ENCODE measurements at regions not wholly inside any gene's neighbourhood (a gene's known extent, or its start where the extent isn't known, plus 50 kb on each side); places are given as distances from the start of the nearest gene placed in this dataset.

DNA sequence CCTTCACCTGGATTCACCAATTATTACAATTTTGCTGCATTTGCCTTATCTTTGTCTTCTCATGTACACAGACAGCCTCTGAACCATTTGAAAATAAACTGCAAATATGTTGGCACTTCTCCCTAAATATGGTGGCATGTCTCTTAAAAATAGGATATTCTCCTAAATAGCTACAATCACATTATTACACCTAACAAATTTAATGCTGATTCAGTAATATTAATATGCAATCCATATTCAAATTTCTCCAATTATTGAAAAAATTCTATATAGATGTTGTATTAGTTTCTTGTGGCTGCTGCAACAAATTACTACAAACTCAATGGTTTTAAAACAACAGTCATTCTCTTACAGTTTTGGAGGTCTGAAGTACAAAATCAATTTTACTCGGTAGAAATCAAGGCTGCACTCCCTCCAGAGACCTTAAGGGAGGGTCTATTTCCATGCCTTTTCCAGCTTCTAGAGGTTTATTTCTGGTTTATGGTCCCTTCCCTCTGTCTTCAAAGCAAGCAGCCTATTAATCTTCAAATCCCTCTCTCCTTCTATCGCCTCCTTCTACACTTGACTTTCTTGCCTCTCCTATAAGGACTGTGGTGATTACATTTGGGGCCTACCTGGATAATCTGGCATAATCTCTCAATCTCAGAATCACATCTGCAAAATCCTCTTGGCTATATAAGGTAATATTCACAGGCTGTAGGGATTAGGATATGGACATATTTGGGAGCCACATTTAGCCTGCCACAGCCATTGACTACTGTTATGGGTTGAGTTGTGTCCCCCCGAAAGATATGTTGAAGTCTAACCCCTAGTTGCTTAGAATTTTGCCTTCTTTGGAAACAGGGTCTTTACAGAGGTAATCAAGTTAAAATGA is 52.5 kb upstream of the BOLA1 start:
- Histone ChIP-seq H3K9me3 (replicated peaks; ENCODE audit: insufficient read depth, low read length) (no peaks in the 10 kb centered on the region), H4K20me1 (ENCODE audit: insufficient read depth, low read length) (no peaks in the 10 kb centered on the region), H3K27ac (ENCODE audit: low read length) (no peak overlapping the region), H3K4me1 (ENCODE audit: low read length) (peaks cover 27% of the 10 kb centered on the region), H3K9ac (ENCODE audit: low read length) (no peak overlapping the region), H3F3A (ENCODE audit: insufficient read depth, low read length) (peaks cover 22% of the 10 kb centered on the region), H3K4me2 (ENCODE audit: low read depth, low read length) (no peak overlapping the region), H3K79me2 (ENCODE audit: low read length) (peaks cover 64% of the 10 kb centered on the region), H3K4me3 (ENCODE audit: low read length) (no peak overlapping the region), H3K9me2 (replicated peaks; ENCODE audit: insufficient read depth, low read length) (no peaks in the 10 kb centered on the region), H3K27me3 (replicated peaks; ENCODE audit: insufficient read depth, low read length) (no peaks in the 10 kb centered on the region), H2AFZ (ENCODE audit: low read length) (no peak overlapping the region), H3K36me3 (replicated peaks; ENCODE audit: insufficient read depth, low read length) (no peaks in the 10 kb centered on the region)
- TF ChIP-seq EZH2phosphoT487 (IDR thresholded peaks at IDR 0.05; ENCODE audit: low read length) = no peak
- no peak for TF ChIP-seq EZH2 (optimal IDR thresholded peaks at IDR 0.05; ENCODE audit: low read depth, low read length)
- TF ChIP-seq, protein P1, sequence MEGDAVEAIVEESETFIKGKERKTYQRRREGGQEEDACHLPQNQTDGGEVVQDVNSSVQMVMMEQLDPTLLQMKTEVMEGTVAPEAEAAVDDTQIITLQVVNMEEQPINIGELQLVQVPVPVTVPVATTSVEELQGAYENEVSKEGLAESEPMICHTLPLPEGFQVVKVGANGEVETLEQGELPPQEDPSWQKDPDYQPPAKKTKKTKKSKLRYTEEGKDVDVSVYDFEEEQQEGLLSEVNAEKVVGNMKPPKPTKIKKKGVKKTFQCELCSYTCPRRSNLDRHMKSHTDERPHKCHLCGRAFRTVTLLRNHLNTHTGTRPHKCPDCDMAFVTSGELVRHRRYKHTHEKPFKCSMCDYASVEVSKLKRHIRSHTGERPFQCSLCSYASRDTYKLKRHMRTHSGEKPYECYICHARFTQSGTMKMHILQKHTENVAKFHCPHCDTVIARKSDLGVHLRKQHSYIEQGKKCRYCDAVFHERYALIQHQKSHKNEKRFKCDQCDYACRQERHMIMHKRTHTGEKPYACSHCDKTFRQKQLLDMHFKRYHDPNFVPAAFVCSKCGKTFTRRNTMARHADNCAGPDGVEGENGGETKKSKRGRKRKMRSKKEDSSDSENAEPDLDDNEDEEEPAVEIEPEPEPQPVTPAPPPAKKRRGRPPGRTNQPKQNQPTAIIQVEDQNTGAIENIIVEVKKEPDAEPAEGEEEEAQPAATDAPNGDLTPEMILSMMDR (IDR thresholded peaks at IDR 0.05; ENCODE audit: low read length) = no peak
- DNase-seq = peak; percentile 5

DNA sequence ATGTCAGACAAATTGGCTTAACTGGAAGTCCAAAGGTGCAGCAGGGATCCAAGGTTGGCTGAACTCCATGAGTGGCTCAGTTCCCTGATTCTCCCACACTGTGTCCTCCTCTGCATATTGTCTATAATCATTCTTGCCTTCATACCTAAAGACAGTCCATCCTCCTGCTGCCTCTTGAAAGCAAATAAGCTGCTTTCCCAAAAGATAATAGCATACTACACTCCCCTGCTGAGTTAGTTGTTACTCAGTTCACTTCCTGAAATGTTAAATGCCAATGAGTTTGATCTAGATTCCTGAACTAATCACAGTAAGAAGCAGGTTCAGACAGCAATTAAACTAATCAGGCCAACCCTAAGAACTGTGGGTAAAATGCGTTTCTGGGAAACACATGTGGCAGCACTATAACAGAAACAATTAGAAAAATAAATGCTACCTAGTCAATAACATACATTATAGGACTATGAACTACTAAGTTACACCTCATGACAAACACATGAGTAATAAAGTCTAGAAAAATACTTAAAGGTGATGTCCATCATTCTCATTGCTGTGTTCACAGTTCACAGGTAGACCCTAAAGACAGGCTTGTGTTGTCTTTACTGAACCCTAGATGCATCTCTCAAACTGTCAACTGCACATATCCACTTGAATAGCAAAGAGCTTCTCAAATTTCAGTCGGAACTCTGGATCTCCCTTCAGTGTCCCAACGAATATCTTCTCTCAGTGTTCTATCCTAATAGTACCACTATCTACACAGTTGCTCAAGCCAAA is 50.8 kb upstream of the BOLA1 start:
- Histone ChIP-seq H3K36me3 (replicated peaks; ENCODE audit: insufficient read depth, low read length) (no peaks in the 10 kb centered on the region), H4K20me1 (ENCODE audit: insufficient read depth, low read length) (no peaks in the 10 kb centered on the region), H3K4me2 (ENCODE audit: low read depth, low read length) (peak overlapping the region; percentile 82), H3K9me3 (replicated peaks; ENCODE audit: insufficient read depth, low read length) (no peaks in the 10 kb centered on the region), H3K27me3 (replicated peaks; ENCODE audit: insufficient read depth, low read length) (no peaks in the 10 kb centered on the region), H3K9me2 (replicated peaks; ENCODE audit: insufficient read depth, low read length) (no peaks in the 10 kb centered on the region), H3K4me1 (ENCODE audit: low read length) (peaks cover 27% of the 10 kb centered on the region), H2AFZ (ENCODE audit: low read length) (no peak overlapping the region), H3K79me2 (ENCODE audit: low read length) (peaks cover 61% of the 10 kb centered on the region), H3F3A (ENCODE audit: insufficient read depth, low read length) (peaks cover 20% of the 10 kb centered on the region), H3K4me3 (ENCODE audit: low read length) (0 out of 2 replicates have a peak overlapping the region, but pooled peaks have one; percentile 69), H3K27ac (ENCODE audit: low read length) (peak overlapping the region; percentile 3; the same call in 1 of the 2 replicates), H3K9ac (ENCODE audit: low read length) (no peak overlapping the region)
- peak; percentile 6 for DNase-seq
- TF ChIP-seq EZH2 (optimal IDR thresholded peaks at IDR 0.05; ENCODE audit: low read depth, low read length) = no peak
- TF ChIP-seq EZH2phosphoT487 (IDR thresholded peaks at IDR 0.05; ENCODE audit: low read length) = no peak
- TF ChIP-seq, protein P1 (IDR thresholded peaks at IDR 0.05; ENCODE audit: low read length) = no peak

DNA sequence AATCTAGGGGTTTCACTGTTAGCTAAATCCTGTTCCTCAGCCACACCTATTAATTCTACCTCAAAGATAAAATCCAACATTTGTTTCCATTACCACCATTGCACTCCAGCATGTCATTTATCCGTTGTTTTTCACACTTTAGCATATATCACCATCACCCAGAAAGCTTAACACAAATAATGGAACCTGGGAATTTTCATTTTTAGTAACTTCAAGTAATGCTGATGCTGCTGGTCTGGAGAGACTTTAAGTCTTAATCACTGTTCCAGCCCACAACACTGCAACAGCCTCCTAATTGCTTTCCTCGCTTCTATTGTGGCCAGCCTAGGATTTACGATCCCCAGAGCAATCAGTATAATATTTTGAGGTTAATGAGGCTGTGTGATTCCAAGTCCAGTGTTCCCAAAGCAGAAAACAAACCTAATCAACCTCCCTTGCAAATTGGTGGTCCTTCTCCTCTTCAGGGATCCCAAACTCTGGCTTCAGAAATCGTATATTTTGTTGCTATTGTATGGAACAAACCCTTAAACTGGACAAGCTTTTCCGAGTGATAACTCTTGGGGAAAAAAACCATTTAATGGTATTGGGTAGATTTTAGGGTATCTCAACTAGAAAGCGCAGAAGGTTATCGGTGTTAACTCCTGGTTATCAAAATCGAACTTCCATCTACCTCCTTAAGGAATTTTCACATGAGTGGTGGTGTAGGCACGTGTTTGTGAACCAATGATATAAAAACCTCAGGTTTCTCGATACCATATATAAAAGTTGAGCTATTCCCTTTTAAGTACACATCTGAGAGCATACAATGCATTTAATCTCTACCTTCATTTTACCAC is 50.0 kb upstream of the BOLA1 start:
- Histone ChIP-seq H3F3A (ENCODE audit: insufficient read depth, low read length) (peaks cover 12% of the 10 kb centered on the region; the same call in 1 of the 2 replicates), H3K4me3 (ENCODE audit: low read length) (peak overlapping the region; percentile 69), H3K4me2 (ENCODE audit: low read depth, low read length) (peak overlapping the region; percentile 82), H3K36me3 (replicated peaks; ENCODE audit: insufficient read depth, low read length) (no peaks in the 10 kb centered on the region), H2AFZ (ENCODE audit: low read length) (no peak overlapping the region), H3K27ac (ENCODE audit: low read length) (peak overlapping the region; percentile 49; the same call in 1 of the 2 replicates), H3K9ac (ENCODE audit: low read length) (peak overlapping the region; percentile 65), H3K9me2 (replicated peaks; ENCODE audit: insufficient read depth, low read length) (no peaks in the 10 kb centered on the region), H3K4me1 (ENCODE audit: low read length) (peaks cover 27% of the 10 kb centered on the region), H4K20me1 (ENCODE audit: insufficient read depth, low read length) (no peaks in the 10 kb centered on the region), H3K9me3 (replicated peaks; ENCODE audit: insufficient read depth, low read length) (no peaks in the 10 kb centered on the region), H3K79me2 (ENCODE audit: low read length) (peaks cover 53% of the 10 kb centered on the region), H3K27me3 (replicated peaks; ENCODE audit: insufficient read depth, low read length) (no peaks in the 10 kb centered on the region)
- DNase-seq = peak; percentile 5
- no peak for TF ChIP-seq EZH2 (optimal IDR thresholded peaks at IDR 0.05; ENCODE audit: low read depth, low read length)
- no peak for TF ChIP-seq EZH2phosphoT487 (IDR thresholded peaks at IDR 0.05; ENCODE audit: low read length)
- TF ChIP-seq, protein P1 (IDR thresholded peaks at IDR 0.05; ENCODE audit: low read length) = no peak

All from MM.1S (cell line).